ENCODE measurements at regions not wholly inside any gene's neighbourhood (a gene's known extent, or its start where the extent isn't known, plus 50 kb on each side); places are given as distances from the start of the nearest gene placed in this dataset.

DNA sequence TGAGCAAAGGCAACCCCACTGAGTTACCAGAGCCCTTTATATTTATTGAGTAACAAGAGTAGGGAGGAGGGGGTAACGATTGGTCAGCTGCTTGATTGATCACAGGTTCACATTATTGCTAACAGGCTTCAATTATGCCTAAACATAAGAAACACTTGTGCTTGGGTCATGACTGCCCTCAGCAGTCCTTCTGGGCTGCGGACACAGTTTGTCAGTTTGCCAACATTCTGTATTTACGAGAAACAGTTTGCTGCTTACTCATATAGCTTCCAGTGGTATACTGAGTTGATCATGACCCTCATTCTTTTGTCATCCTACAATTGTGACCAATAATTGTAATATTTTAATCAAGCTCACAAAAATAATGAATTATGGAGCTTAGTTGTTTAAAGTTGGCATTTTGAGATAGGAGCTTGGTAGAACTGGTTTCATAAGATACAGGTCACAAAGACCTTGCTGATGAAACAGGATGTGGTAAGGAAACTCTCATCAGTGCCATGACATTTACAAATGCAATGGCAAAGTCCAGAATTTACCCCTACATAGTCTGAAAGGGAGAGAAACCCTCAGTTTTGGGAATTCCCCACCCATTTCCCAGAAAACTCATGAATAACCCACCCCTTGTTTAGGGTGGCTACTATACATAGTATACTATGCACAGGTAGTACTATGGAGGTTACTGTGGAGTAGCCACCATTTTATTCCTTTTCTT lies 1421.0 kb upstream of the FLRT2 start:
- POLR2A ChIA-PET: no interaction called here
- no peaks in the 10 kb centered on the region for H3K9me1 ChIP-seq (replicated peaks; ENCODE audit: control insufficient read depth, extremely low read depth, insufficient read depth, low read length)
- no peak for FAIRE-seq
- no peak overlapping the region for H3K4me2 ChIP-seq (ENCODE audit: insufficient read depth, low read length)
- no peak overlapping the region for H2AFZ ChIP-seq (ENCODE audit: low read depth, low read length)
- TF ChIP-seq JUN (IDR thresholded peaks at IDR 0.05; ENCODE audit: borderline replicate concordance, insufficient read depth, insufficient read length, low read depth): no peak
- TF ChIP-seq EZH2 (IDR thresholded peaks at IDR 0.05; ENCODE audit: borderline replicate concordance, low read depth, low read length, severe bottlenecking): no peak
- TF ChIP-seq, protein P1, sequence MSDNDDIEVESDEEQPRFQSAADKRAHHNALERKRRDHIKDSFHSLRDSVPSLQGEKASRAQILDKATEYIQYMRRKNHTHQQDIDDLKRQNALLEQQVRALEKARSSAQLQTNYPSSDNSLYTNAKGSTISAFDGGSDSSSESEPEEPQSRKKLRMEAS (IDR thresholded peaks at IDR 0.05; ENCODE audit: insufficient read depth, insufficient read length): no peak
- TF ChIP-seq GATA2 (IDR thresholded peaks at IDR 0.05; ENCODE audit: insufficient read depth, insufficient read length, low read depth, low read length): no peak
- no peak for TF ChIP-seq MYC (IDR thresholded peaks at IDR 0.05; ENCODE audit: low read depth, low read length)
- no peak for TF ChIP-seq FOS (IDR thresholded peaks at IDR 0.05; ENCODE audit: borderline replicate concordance, insufficient read depth, low read length)
- TF ChIP-seq POLR2A (IDR thresholded peaks at IDR 0.05; ENCODE audit: low read depth, low read length): no peak
- no peak for TF ChIP-seq POLR2AphosphoS5 (IDR thresholded peaks at IDR 0.05; ENCODE audit: insufficient read depth, low read depth, low read length)
- TF ChIP-seq, protein P2, sequence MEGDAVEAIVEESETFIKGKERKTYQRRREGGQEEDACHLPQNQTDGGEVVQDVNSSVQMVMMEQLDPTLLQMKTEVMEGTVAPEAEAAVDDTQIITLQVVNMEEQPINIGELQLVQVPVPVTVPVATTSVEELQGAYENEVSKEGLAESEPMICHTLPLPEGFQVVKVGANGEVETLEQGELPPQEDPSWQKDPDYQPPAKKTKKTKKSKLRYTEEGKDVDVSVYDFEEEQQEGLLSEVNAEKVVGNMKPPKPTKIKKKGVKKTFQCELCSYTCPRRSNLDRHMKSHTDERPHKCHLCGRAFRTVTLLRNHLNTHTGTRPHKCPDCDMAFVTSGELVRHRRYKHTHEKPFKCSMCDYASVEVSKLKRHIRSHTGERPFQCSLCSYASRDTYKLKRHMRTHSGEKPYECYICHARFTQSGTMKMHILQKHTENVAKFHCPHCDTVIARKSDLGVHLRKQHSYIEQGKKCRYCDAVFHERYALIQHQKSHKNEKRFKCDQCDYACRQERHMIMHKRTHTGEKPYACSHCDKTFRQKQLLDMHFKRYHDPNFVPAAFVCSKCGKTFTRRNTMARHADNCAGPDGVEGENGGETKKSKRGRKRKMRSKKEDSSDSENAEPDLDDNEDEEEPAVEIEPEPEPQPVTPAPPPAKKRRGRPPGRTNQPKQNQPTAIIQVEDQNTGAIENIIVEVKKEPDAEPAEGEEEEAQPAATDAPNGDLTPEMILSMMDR (IDR thresholded peaks at IDR 0.05; ENCODE audit: extremely low read depth in 1 of 2, insufficient read depth in 1 of 2, low read depth in 1 of 2, low read length in 2 of 2): no peak
- DNase-seq (ENCODE audit: low read depth, low spot score): no peak
- no TSS peak for BruUV-seq (replicated peaks)
- H3K9ac ChIP-seq (replicated peaks; ENCODE audit: extremely low read depth, insufficient read depth, low read length): no peak overlapping the region
- H4K20me1 ChIP-seq (replicated peaks; ENCODE audit: control insufficient read depth, extremely low read depth, insufficient read depth, low read length): no peaks in the 10 kb centered on the region
- peaks cover 20% of the 10 kb centered on the region for H3K4me1 ChIP-seq (ENCODE audit: control insufficient read depth, extremely low read depth, insufficient read depth, low read length)
- H3K9me3 ChIP-seq (replicated peaks; ENCODE audit: control insufficient read depth, insufficient read depth, low read length): no peaks in the 10 kb centered on the region
- intact Hi-C loops (cut with micrococcal nuclease): loop anchor here (5.0 kb wide), 1 partner anchor 353 kb away; no protein-coding TSS in a partner anchor
- H3K27me3 ChIP-seq (ENCODE audit: control insufficient read depth in 2 of 2, insufficient read depth in 2 of 2, low read length in 2 of 2): no peaks in the 10 kb centered on the region
- H3K79me2 ChIP-seq (ENCODE audit: control insufficient read depth, insufficient read depth, low read length): no peaks in the 10 kb centered on the region
- dilution Hi-C loops (cut with MboI; ENCODE audit: extremely low pct_ligation_motif_present, low sequenced_read_pairs): no loop called here
- H3K4me3 ChIP-seq (replicated peaks in 1 of 3; ENCODE audit: insufficient read depth in 1 of 3, low read depth in 1 of 3, low read length in 3 of 3): no peak overlapping the region
- H3K36me3 ChIP-seq (ENCODE audit: control insufficient read depth in 2 of 2, extremely low read depth in 1 of 2, insufficient read depth in 2 of 2, low read length in 2 of 2): no peaks in the 10 kb centered on the region
- CTCF ChIA-PET: no interaction called here
- H3K27ac ChIP-seq (ENCODE audit: insufficient read depth, low read depth, low read length): no peak overlapping the region
